ENCODE measurements at regions not wholly inside any gene's neighbourhood (a gene's known extent, or its start where the extent isn't known, plus 50 kb on each side); places are given as distances from the start of the nearest gene placed in this dataset.
"Not testable (repeated sequence)": the region's sequence is repeated elsewhere in the genome, so short reads cannot be mapped to it uniquely, and the experiment has no call there.

DNA sequence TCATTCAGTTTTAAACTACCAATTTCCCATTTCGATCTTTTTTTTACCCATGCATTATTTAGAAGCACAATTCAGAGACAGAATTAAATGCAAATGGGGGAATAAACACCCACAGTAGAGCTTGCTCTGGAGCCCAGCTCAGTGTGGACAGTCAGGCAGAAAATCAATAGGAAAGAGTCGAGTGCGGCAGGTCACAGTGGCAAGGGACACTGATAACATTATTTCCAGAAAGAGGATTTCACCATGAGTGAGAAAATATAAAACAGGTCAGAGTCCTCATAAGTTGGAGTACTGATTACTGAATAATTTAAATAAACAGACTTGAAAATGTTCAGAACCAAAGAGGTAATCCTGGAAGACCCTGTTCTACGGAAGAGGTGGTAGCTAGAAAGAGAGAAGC, 532.5 kb downstream of the CCSER2 start:
- DNase-seq = no peak

DNA sequence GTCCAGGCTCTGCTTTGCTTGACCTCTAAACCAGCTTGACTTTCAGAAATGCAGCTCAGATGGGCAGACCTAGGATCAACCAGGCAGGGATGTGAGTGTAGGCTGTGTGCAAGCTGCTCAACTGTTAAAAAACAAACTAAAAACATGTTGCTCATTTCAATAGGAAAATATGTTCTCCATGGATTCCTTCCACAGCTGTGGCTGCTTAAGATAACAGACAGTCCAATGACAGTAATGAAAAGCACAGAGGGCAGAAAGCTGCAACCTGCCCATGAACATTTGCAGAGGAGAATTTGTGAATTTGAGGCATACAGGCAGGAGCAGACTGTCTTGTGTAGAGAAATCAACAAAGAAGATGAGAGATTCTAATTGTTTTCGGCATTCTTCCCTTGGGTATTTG, 534.2 kb downstream of the CCSER2 start:
- no peak for DNase-seq

DNA sequence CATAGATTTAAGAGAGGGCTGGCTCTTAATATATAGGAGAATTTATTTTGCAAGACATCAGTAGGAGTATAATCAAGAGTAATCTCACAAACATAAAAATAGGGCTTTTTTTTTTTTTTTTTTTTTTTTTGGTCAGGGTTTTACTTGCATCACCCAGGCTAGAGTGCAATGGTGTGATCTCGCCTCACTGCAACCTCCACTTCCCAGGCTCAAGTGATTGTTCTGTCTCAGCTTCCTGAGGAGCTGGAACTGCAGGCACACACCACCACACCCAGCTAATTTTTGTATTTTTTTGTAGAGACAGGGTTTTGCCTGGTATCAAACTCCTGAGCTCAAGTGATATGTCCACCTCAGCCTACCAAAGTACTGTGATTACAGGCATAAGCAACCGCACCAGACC, 535.3 kb downstream of the CCSER2 start:
- no peak for DNase-seq

DNA sequence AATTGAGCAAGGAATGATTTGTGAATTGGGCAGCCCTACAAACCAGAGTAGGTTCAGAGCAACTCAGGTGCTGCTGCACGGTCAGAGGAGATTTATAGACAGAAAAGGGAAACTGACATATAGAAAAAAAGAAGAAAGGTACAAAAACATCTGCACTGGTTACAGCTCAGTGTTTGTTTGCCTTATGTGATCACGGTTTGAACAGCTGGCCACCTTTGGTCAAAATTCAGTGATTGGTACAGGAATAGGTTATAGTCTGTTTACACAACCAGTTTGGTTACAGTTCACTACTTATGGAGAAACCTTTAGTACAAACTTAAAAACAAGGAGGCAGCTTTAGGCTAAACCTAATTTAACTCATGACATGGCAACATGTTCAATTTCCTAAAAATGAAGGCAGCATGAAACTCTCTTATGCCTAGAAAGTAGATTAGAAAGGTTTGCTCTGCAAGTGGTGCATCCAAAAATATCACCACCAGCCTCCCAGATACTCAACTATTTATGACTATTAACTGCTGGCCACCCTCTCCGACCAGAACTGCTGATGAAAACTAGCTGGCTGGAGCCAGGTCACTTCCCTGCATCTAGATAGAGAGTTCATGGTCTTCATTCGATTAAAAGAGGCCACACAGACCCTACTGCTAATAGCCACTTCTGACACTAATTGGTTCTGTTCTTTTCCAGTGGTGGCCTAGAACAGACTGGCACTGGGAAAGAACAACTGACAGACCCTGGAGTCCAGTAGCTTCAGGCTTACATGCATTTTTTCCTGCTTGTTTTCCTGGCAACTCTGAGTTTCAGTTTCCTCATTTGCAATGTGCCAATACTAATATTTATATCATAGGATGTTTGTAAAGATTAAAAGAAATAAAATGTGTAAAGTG, 548.0 kb downstream of the CCSER2 start:
- DNase-seq = no peak

DNA sequence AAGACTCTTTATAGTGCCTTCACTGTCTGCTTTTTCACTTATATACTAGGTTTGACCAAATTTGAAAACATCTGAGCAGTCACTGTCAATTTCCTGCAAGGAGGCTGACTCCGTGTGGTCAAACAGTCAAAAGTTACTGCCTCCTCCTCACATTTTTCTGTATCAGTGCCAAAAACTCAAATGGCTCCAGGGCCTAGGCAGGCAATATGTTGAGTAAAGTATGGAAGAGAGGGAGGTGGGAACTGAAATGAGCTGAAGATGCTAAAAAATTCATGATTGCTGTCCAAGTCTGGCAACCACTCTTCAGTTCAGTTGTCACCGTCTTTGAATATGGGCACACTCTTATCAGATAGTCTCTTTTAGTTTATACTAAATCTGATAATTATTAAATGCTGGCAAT, 551.6 kb downstream of the CCSER2 start:
- DNase-seq = no peak

DNA sequence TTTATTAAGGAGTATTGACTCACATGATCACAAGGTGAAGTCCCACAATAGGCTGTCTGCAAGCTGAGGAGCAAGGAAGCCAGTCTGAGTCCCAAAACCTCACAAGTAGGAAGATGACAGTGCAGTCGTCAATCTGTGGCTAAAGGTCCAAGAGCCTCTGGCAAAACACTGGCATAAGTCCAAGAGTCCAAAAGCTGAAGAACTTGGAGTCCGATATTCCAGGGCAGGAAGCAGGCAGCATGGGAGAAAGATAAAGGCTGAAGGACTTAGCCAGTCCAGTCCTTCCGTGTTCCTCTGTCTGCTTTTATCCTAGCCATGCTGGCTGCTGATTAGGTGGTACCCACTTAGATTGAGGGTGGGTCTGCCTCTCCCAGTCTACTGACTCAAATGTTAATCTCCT, 553.3 kb downstream of the CCSER2 start:
- not testable (repeated sequence) for DNase-seq

DNA sequence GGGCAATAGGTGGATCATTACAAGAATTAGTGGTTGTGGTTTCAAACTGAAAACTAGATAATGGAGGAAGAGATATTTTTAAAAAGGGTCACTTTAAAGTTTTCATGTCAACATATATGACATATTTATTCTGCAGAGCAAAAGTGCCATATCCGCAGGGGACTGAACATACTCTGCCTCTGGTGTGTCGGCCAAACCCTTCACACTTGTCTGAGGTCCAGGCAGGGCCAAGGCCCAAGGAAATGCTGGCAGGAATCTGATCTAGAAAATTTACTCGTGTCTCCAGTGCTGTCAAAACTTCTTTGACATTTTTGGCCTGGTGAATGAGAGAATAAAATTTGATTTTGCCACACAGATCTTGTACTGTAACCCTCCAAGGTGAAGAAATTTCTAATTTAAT, 562.3 kb downstream of the CCSER2 start:
- no peak for DNase-seq

DNA sequence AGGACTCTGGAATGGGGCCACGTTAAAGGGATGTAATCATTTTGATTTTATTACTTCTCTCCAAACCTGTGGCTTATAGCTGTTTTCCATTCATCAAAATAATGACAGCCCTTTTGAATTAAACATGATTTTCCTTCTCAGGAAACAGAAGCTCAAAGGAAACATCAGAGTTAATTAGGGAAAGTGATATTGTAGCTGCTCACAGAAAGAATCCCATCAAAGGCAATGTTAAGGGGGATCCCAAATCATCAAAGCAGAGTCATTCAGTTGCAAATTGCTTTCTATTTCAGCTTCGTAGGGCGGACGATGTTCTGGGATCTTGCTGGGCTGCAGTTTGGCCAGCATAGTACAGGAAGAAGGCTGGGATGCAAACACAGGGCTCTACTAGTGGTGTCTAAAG, 563.2 kb downstream of the CCSER2 start:
- no peak for DNase-seq

DNA sequence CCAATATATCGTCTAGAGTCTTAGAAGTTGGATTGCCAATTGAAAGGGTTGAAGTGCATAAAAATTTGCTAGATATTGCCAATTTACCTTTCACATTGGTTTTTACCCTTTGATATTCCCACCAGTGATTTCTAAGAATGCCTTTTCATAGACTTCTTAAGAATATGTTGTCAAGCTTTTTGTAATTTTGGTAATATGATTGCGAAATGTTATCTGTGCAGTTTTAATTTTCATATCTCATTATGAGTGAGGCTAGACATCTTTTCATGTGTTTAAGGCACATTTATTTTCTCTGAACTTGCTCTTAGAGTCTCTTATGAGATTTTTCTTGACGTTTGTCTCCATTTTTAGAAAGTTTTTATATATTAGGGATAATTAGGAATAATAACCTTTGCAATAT, 567.2 kb downstream of the CCSER2 start:
- DNase-seq = no peak

DNA sequence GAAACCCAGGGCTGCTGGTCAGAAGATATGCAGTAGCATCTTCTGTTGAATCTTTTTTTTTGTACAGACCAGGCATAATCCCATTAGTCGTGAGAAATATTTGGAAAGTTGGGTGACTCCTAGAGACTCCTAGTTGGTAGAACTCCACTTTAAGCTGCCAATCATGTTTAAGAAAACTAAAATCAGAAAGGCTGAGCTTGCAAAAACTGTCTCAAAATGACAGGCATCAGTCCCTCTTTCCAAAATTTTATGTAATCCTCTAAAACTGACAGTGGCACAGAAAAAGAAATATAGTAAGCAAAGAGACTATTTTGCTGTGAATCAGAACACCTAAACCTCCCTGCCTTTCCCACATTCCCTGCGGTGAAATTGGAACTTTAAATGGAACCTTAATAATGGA, 568.5 kb downstream of the CCSER2 start:
- DNase-seq = no peak

DNA sequence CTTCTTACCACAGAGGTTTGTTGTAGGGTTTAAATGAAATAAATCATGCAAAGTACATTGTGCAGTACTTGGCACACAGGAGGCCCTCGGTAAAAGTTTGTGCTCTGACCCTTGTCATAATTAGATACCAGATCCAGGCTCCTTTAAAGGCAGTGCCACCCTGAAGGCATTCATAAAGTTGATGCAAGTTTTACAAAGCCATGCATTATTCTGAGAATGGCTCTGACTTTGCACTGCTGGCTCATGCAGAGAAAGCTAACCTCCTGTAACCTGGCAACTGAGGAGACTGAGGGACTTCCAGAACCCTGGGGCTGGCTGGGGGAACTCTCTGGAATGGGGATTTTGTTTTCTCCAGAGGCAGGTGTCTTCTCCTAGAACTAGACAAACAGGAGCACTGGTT, 570.9 kb downstream of the CCSER2 start:
- DNase-seq = no peak

DNA sequence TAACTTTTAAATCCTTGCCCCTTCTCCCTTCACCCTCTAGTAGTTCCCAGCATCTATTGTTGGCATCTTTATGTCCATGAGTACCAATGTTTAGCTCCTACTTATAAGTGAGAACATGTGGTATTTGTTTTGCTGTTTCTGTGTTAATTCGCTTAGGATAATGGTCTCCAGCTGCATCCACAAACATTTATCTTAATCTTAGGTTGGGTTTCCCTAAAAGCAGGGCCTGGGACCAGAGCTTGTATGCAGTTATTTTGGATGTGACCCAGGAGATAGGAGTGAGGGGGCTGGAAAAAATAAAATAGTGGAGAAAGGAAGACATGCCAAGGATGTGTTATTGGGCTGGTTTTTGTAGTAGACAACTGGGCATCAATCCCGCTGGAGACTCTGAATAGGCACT, 571.8 kb downstream of the CCSER2 start:
- DNase-seq = no peak

DNA sequence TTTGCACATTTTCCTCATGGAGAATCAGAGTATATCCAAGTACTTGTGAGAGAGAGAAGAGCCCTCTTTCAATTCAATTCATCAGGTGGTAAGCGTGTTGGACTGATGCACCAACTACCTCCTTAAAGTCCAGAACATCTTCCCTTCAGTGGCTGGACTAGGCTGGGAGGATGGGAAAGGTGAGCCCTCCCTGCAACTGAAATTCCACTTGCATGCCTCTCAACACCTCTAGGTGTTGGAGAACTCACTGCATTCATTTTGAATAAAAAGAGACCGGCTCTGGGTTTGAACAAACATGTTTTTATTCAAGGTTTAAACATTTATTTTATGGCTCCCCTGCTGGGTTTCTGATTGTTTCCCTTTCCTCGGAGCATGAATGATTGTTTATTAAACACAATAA, 573.5 kb downstream of the CCSER2 start:
- no peak for DNase-seq

DNA sequence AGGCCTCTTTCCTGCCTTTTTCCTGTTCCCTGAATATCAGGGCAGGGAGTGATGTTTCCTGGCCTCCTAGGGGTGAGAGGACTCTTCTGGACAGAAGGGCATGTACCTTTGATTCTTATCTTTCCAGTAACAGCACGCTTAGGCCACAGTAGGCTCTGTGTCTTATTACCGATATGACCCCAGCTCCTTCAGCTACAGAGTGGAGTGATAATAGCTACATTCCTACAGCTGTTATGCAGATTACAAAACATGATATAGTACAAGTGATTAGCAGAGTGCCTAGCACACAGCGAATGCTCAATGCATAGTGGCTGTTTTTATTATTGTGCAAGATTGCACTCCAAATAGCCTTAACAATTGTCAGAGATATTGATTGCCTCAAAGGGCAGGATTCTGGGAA, 574.2 kb downstream of the CCSER2 start:
- no peak for DNase-seq

DNA sequence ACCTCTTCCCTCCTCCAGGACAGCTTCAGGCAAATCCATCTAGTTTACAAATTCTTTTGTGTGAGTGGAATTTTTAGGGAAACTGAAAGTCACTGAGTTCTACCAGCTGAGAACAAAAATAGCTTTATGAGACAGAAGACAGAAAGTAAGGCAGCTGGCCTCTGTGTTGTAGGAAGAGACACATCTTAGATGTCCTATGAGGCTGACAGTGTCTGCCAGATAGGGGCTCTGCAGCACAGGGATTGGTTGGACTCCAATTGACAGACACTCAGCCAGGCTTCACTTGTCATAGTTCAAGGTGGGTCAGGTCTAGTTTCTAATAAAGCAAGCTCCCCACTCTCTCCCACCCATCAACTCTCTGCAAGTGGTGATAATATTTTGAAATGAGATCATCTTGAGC, 574.9 kb downstream of the CCSER2 start:
- peak; percentile 9 for DNase-seq

DNA sequence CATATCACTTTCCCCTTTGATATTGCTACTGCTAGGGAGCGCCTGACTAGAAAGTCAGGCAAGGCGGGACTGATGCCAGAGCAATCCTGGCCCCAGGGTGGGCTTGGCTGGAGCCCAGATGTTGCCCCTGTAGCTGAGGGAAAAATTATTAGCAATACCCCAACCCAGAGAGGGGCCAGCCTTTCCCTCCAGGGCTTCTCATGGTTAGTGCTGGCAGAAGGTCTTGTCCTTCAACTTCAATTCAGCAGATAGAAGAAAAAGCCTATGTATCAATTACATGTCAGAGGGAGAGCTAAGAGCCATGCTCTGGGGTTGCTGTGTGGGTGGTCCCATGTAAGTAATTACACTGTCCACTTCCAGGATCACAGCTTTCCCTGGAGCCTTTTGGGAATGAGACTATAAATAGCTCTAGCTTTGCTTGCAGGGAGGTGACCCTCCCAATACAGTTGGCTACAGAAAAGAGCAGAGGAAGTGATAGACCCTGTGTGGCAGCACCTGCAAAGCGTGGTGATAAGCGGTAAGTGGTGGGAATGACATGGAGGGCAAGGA, 579.1 kb downstream of the CCSER2 start:
- DNase-seq = peak; percentile 55

DNA sequence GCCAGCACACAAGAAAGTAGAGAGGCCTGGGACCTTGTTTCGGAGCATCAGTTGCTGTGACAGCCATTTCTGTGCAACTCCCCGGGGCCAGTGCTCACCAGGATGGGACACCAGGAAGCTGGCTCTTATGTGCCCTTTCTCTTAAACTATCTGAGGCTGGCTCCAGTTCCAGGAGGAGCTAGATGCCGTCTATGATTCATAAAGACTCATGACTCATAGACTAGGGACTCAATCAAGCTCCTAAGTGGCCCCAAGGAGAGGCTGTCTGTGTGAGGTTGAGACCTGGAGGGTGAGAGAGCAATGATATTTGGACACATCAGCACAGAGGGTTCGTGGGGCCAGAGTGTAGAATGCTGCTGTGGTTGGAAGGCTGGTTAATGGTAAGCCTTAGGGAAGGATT, 580.1 kb downstream of the CCSER2 start:
- DNase-seq = no peak

DNA sequence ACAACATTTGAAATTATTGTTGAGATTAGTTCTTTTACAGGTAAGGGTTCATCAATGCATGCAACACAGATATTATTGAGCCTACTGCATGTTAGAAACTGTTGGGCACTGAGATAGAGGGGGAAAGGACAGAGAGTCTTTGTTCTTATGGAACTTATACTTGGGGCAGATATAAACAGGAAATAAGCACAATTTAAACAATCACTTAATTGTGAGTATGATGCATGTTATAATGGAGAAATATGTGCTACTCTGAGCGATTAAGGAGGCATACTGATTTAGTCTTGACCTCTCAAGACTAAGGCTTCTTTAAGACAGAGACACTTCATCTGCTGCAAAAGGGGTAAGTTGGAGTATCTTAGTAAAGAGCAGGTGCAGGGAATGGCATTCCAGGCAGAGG, 593.3 kb downstream of the CCSER2 start:
- DNase-seq = no peak

DNA sequence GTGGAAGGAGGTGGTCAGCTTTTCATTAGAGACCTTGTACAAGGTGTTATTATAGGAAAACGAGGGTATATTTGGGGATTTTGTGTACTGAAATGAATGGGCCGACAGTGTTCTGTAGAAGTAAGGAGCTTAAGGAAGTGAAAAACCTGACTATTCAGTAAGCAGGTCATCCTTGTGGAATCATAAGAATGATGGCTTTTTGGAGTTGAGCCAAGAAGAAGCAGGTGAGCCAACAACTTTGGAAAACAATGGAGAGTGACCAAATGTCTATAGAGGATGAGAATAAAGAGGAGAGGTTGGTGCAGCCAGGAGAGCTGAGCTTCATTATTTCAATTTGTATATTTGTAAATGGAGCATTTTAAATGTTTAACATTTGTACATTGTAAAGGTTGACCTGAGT, 595.7 kb downstream of the CCSER2 start:
- DNase-seq = no peak

DNA sequence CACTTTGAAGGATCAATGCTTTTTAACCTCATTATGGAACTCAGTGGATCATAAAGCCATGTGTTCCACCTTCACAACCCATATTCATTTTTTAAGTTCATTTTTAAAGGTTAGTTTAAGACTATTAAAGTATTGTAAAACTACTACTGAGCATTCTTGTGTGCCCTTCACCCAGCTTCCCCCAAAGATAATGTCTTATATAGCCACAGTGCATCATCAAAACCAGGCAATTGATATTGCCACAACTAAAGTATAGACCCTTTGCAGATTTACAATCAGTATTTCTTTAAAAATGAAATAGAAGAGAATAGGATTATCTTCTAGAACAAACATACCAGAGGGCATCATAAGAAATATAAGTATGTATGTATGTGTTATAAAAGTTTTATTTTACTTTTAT, 597.1 kb downstream of the CCSER2 start:
- DNase-seq = no peak

DNA sequence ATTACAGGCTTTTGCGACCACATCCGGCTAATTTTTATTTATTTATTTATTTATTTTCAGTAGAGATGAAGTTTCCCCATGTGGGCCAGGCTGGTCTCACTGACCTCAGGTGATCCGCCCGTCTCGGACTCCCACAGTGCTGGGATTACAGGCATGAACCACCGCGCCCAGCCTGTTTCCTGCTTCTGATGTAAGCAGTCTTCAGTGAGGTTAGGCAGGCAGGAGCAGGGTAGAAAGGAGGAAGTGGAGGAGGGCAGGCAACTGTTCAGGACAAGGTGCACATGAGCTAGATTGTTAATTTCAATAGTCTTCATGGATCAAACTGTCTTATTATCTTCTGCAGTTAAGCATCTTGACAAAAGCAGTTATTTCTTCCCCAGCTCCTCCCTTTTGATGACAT, 605.0 kb downstream of the CCSER2 start:
- no peak for DNase-seq

DNA sequence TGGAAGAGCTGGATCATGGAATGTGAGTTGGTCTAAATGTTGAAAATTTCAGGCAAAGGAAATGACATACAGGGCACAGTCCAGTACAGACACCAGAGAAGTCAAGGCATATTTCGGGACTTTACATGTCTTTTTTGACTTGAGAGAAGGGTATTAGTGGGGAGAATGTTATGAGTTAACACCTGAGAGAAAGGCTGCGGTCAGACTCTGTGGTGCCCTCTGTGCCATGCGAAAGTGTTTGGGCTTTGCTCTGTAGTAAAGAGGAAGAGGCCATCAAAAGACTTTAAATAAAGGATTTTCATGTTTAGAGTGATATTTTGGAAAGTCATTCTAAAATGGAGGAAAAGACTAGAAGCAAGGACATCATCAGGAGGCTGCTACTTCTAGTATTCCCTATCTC, 607.4 kb downstream of the CCSER2 start:
- no peak for DNase-seq

DNA sequence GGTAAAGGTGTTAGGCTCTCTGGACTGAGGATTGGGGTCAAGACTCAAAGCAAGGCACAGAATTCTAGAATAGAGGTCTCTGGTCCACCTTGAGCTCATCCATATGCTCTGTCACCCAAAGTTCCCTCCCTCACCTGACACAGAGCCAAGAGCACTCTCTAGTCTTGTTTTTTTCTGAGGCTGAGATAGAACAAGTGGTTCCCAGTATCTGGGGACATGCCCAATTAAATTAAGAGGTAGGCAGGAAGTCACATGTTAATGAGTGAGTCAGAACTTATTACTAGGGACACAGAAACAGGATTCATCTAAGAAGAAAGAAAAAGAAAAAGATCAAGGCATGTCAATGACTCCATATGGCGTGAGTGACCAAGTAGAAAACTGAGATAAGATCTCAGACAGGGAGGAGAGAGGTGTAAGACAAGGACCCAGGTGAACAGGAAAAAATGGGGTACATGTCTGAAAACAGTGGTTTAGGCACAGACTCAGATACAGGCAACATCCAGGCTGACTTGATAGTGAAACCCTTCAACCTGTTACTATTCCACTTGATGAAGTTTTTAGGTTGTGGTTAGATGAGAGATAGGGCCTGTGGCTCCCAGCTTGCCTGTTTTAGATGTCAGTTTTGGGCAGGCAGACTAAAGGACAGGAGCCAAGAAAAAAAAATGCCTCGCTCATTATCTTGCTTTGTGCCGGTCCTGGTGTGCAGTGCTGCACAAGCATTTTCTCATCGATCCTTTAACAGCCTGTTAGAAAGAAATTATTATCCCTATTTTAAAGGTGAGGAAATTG, 609.9 kb downstream of the CCSER2 start:
- DNase-seq = no peak

DNA sequence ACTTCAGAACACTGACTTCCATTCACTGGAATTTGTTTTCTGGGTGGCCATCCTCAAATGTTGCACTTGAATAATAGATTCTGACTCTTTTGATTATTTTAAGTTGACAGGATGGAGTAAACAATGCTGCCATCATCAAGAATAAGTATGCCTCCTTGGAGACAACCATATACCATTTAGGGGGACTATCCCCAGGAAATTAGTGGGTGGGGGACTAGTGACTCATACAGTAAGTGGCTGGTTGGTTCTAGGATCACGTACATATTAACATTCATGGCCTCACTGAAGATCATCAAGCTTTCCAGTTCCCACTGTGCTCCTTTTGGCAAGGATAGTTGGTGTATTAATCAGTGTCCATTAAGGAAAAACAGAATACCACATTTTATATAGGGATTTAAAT, 615.2 kb downstream of the CCSER2 start:
- DNase-seq = no peak

Data from tongue (tissue), 1 donor.